ENCODE measurements at regions not wholly inside any gene's neighbourhood (a gene's known extent, or its start where the extent isn't known, plus 50 kb on each side); places are given as distances from the start of the nearest gene placed in this dataset.

DNA sequence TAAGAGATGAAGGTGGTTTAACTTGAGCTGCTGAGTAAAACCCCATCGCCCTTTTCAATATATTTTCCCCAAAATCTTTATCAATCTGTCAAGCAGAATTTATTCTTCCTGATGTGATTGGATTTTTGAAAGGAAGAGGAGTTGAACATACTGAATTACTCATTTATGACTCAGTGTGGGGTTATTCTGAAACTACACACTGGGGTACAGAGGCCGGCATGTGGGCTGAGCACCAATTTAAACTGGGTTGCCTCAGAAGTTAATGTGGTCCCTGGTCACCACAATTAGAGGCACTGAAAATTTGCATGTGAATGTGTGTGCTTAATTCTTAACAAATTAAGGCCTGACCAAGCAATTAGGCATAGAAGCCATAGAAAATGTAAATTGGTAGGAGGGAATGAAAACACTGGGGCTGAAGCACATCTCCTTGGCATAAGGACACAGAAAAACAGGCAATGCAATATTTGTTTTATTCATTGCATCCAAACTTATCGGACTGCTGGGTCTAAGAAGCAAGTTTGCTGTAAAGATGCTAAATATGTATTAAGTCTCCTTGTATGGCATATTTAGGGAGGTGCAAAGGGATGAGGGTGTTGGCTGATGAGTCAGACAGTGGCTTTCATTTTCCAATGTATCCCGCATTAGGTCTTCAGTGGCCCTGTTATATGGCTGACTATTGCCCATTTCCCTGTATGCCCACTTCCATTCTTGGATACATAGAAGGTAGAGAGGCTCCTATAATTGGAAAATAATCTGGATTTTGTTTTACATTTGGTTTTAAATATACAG is 170.9 kb downstream of the IL15 start:
- TF ChIP-seq, protein P1, sequence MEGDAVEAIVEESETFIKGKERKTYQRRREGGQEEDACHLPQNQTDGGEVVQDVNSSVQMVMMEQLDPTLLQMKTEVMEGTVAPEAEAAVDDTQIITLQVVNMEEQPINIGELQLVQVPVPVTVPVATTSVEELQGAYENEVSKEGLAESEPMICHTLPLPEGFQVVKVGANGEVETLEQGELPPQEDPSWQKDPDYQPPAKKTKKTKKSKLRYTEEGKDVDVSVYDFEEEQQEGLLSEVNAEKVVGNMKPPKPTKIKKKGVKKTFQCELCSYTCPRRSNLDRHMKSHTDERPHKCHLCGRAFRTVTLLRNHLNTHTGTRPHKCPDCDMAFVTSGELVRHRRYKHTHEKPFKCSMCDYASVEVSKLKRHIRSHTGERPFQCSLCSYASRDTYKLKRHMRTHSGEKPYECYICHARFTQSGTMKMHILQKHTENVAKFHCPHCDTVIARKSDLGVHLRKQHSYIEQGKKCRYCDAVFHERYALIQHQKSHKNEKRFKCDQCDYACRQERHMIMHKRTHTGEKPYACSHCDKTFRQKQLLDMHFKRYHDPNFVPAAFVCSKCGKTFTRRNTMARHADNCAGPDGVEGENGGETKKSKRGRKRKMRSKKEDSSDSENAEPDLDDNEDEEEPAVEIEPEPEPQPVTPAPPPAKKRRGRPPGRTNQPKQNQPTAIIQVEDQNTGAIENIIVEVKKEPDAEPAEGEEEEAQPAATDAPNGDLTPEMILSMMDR (IDR thresholded peaks at IDR 0.05; ENCODE audit: extremely low read depth in 1 of 2, insufficient read depth in 1 of 2, low read depth in 1 of 2, low read length in 2 of 2), result no peak
- no peak for TF ChIP-seq POLR2A (IDR thresholded peaks at IDR 0.05; ENCODE audit: low read depth, low read length)
- TF ChIP-seq, protein P2, sequence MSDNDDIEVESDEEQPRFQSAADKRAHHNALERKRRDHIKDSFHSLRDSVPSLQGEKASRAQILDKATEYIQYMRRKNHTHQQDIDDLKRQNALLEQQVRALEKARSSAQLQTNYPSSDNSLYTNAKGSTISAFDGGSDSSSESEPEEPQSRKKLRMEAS (IDR thresholded peaks at IDR 0.05; ENCODE audit: insufficient read depth, insufficient read length), result no peak
- no peak for TF ChIP-seq GATA2 (IDR thresholded peaks at IDR 0.05; ENCODE audit: insufficient read depth, insufficient read length, low read depth, low read length)
- TF ChIP-seq POLR2AphosphoS5 (IDR thresholded peaks at IDR 0.05; ENCODE audit: insufficient read depth, low read depth, low read length), result no peak
